ENCODE measurements at regions not wholly inside any gene's neighbourhood (a gene's known extent, or its start where the extent isn't known, plus 50 kb on each side); places are given as distances from the start of the nearest gene placed in this dataset.

GRCh38 chr3:19025441-19025840 lies 122.9 kb upstream of the KCNH8 start:
- TF ChIP-seq GATA2 (IDR thresholded peaks at IDR 0.05; ENCODE audit: low read depth, low read length) (no peak), GATA3 (IDR thresholded peaks at IDR 0.05; ENCODE audit: low read depth, low read length) (no peak)

All from SH-SY5Y (cell line).